ENCODE measurements at regions not wholly inside any gene's neighbourhood (a gene's known extent, or its start where the extent isn't known, plus 50 kb on each side); places are given as distances from the start of the nearest gene placed in this dataset.

- no peak for TF ChIP-seq GABPA (IDR thresholded peaks at IDR 0.05 in 1 of 2, conservative IDR thresholded peaks at IDR 0.05 in 1 of 2)
- TF ChIP-seq SP1 (IDR thresholded peaks at IDR 0.05): no peak
- TF ChIP-seq ATF3 (IDR thresholded peaks at IDR 0.05): no peak
- no peak for TF ChIP-seq HNF4A (conservative IDR thresholded peaks at IDR 0.05)
- TF ChIP-seq MAX (IDR thresholded peaks at IDR 0.05): no peak
- TF ChIP-seq ZBTB33 (IDR thresholded peaks at IDR 0.05): no peak
- TF ChIP-seq CTCF (IDR thresholded peaks at IDR 0.05; ENCODE audit: low read depth, low read length, missing input control): no peak
- TF ChIP-seq NR2F2 (IDR thresholded peaks at IDR 0.05): no peak
- TF ChIP-seq TAF1 (conservative IDR thresholded peaks at IDR 0.05): no peak
- TF ChIP-seq RXRA (IDR thresholded peaks at IDR 0.05): no peak
- no peak for TF ChIP-seq HNF4G (IDR thresholded peaks at IDR 0.05)
- no peak for TF ChIP-seq FOXA2 (IDR thresholded peaks at IDR 0.05)
- TF ChIP-seq EGR1 (IDR thresholded peaks at IDR 0.05; ENCODE audit: low read depth in 2 of 2): no peak
- no peak for TF ChIP-seq YY1 (IDR thresholded peaks at IDR 0.05)
- TF ChIP-seq RAD21 (IDR thresholded peaks at IDR 0.05): no peak
- Histone ChIP-seq H3K27me3 (ENCODE audit: control insufficient read depth in 4 of 4, insufficient read depth in 4 of 4, low read length in 3 of 4) (no peaks in the 10 kb centered on the region), H3K9ac (ENCODE audit: low read depth in 1 of 2, low read length in 2 of 2) (no peak overlapping the region), H3K36me3 (ENCODE audit: control insufficient read depth in 4 of 4, insufficient read depth in 3 of 4, low read depth in 1 of 4, low read length in 3 of 4) (no peaks in the 10 kb centered on the region), H3K4me3 (ENCODE audit: low read depth in 1 of 3, low read length in 3 of 3) (no peak overlapping the region), H3K27ac (ENCODE audit: low read depth in 1 of 2, low read length in 2 of 2) (no peak overlapping the region), H3K9me3 (ENCODE audit: control insufficient read depth in 4 of 4, low read length in 3 of 4) (no peaks in the 10 kb centered on the region), H3K4me1 (ENCODE audit: control insufficient read depth in 4 of 4, insufficient read depth in 4 of 4, low read length in 3 of 4) (no peaks in the 10 kb centered on the region)
- WGBS: 97% methylated on average over 5 of the region's 5 CpGs
- no peak for DNase-seq (ENCODE audit: low spot score)
These were observed 730.9 kb upstream of the ID2 start for GRCh38 chr2:7951001-7951400.

- H3K9ac ChIP-seq (ENCODE audit: low read depth in 1 of 2, low read length in 2 of 2): no peak overlapping the region
- TF ChIP-seq NR2F2 (IDR thresholded peaks at IDR 0.05) (no peak), ZBTB33 (IDR thresholded peaks at IDR 0.05) (no peak), YY1 (IDR thresholded peaks at IDR 0.05) (no peak), CTCF (IDR thresholded peaks at IDR 0.05; ENCODE audit: low read depth, low read length, missing input control) (no peak), MAX (IDR thresholded peaks at IDR 0.05) (no peak), HNF4A (conservative IDR thresholded peaks at IDR 0.05) (no peak), JUND (IDR thresholded peaks at IDR 0.05) (no peak), GABPA (IDR thresholded peaks at IDR 0.05 in 1 of 2, conservative IDR thresholded peaks at IDR 0.05 in 1 of 2) (no peak), EGR1 (IDR thresholded peaks at IDR 0.05; ENCODE audit: low read depth in 2 of 2) (no peak), FOXA1 (IDR thresholded peaks at IDR 0.05) (no peak), SP1 (IDR thresholded peaks at IDR 0.05) (no peak), REST (IDR thresholded peaks at IDR 0.05) (no peak)
- no peaks in the 10 kb centered on the region for H3K9me3 ChIP-seq (ENCODE audit: control insufficient read depth in 4 of 4, low read length in 3 of 4)
- no peaks in the 10 kb centered on the region for H3K27me3 ChIP-seq (ENCODE audit: control insufficient read depth in 4 of 4, insufficient read depth in 4 of 4, low read length in 3 of 4)
- H3K27ac ChIP-seq (ENCODE audit: low read depth in 1 of 2, low read length in 2 of 2): no peak overlapping the region
- no peaks in the 10 kb centered on the region for H3K4me1 ChIP-seq (ENCODE audit: control insufficient read depth in 4 of 4, insufficient read depth in 4 of 4, low read length in 3 of 4)
- no peaks in the 10 kb centered on the region for H3K36me3 ChIP-seq (ENCODE audit: control insufficient read depth in 4 of 4, insufficient read depth in 3 of 4, low read depth in 1 of 4, low read length in 3 of 4)
- DNase-seq (ENCODE audit: low spot score): no peak
- 100% methylated on average over 1 of the region's 1 CpG for WGBS
- no peak overlapping the region for H3K4me3 ChIP-seq (ENCODE audit: low read depth in 1 of 3, low read length in 3 of 3)
These were observed 730.4 kb upstream of the ID2 start for GRCh38 chr2:7951490-7951889.
